Neural progenitor cell (in vitro differentiated cells): ENCODE measurements at regions not wholly inside any gene's neighbourhood (a gene's known extent, or its start where the extent isn't known, plus 50 kb on each side); places are given as distances from the start of the nearest gene placed in this dataset.

Source experiments
- DNase-seq: peaks from one replicate; pipeline ENCODE4 v3.0.0-alpha.2; 2016; ENCODE audit warnings: low spot score
- H2AFZ ChIP-seq: fragments of 200-600 bp; sonication (generic); replicated peaks from 2 replicates; pipeline ENCODE4 v1.6.1; 2016; ENCODE audit warnings: antibody characterized with exemption
- H3F3A ChIP-seq: fragments of 200-600 bp; sonication (generic); 2 replicates; pipeline ENCODE4 v1.6.1; 2016; ENCODE audit warnings: antibody characterized with exemption, low read depth
- H3K27ac ChIP-seq: fragments of 200-600 bp; sonication (generic); 2 replicates; pipeline ENCODE4 v1.5.1; 2016; ENCODE audit warnings: mild to moderate bottlenecking
- H3K27me3 ChIP-seq: fragments of 200-600 bp; sonication (generic); 2 replicates; pipeline ENCODE4 v1.6.1; 2016; ENCODE audit warnings: mild to moderate bottlenecking, moderate library complexity
- H3K36me3 ChIP-seq: fragments of 200-600 bp; sonication (generic); 2 replicates; pipeline ENCODE4 v1.5.1; 2016
- H3K4me1 ChIP-seq: fragments of 200-600 bp; sonication (generic); 2 replicates; pipeline ENCODE4 v1.6.1; 2016; ENCODE audit warnings: mixed run types
- H3K4me2 ChIP-seq: fragments of 200-600 bp; sonication (generic); 2 replicates; pipeline ENCODE4 v1.6.1; 2016
- H3K4me3 ChIP-seq: fragments of 200-600 bp; sonication (generic); 2 replicates; pipeline ENCODE4 v1.5.1; 2016
- H3K79me2 ChIP-seq: fragments of 200-600 bp; sonication (generic); 2 replicates; pipeline ENCODE4 v1.6.1; 2016; ENCODE audit warnings: low read depth
- H3K9ac ChIP-seq: fragments of 200-600 bp; sonication (generic); 2 replicates; pipeline ENCODE4 v1.6.1; 2016
- H3K9me3 ChIP-seq: fragments of 200-600 bp; sonication (generic); 2 replicates; pipeline ENCODE4 v1.5.1; 2016; ENCODE audit warnings: low read depth
- H4K20me1 ChIP-seq: fragments of 200-600 bp; sonication (generic); 2 replicates; pipeline ENCODE4 v1.6.1; 2016; ENCODE audit warnings: low read depth
- H3K27ac Mint-ChIP-seq: 3 replicates; pipeline ENCODE4 v1.8.0; 2021; ENCODE audit warnings: mixed read lengths
- H3K27me3 Mint-ChIP-seq: 2 replicates; pipeline ENCODE4 v1.8.0; 2022; ENCODE audit warnings: low read depth, mild to moderate bottlenecking, inconsistent platforms, moderate library complexity, mixed read lengths; ENCODE audit not compliant: insufficient read depth
- H3K36me3 Mint-ChIP-seq: 3 replicates; pipeline ENCODE4 v1.8.0; 2021; ENCODE audit warnings: mixed read lengths
- H3K4me1 Mint-ChIP-seq: 3 replicates; pipeline ENCODE4 v1.8.0; 2021; ENCODE audit warnings: mixed read lengths
- H3K4me3 Mint-ChIP-seq: 3 replicates; pipeline ENCODE4 v1.8.0; 2021; ENCODE audit warnings: mild to moderate bottlenecking, moderate library complexity, mixed read lengths
- H3K9me3 Mint-ChIP-seq: 3 replicates; pipeline ENCODE4 v1.8.0; 2020; ENCODE audit warnings: mixed read lengths
- CTCF ChIP-seq: fragments of 200-600 bp; sonication (generic); IDR thresholded peaks from 2 replicates; pipeline ENCODE4 v1.5.1; 2017; ENCODE audit warnings: antibody characterized with exemption, mild to moderate bottlenecking
- EZH2 ChIP-seq: fragments of 200-600 bp; sonication (generic); IDR thresholded peaks from 2 replicates; pipeline ENCODE4 v1.6.1; 2017; ENCODE audit warnings: antibody characterized with exemption, mild to moderate bottlenecking, moderate library complexity
- EZH2phosphoT487 ChIP-seq: fragments of 200-600 bp; sonication (generic); IDR thresholded peaks from 2 replicates; pipeline ENCODE4 v1.6.1; 2017; ENCODE audit warnings: antibody characterized with exemption

GRCh38 chr3:193837347-193837827 lies 244.4 kb downstream of the OPA1 start:
- Mint-ChIP-seq H3K4me1 (peaks cover 2% of the 10 kb centered on the region), H3K4me3 (no peak overlapping the region), H3K9me3 (peaks cover 4% of the 10 kb centered on the region), H3K36me3 (no peaks in the 10 kb centered on the region), H3K27ac (no peak overlapping the region), H3K27me3 (peaks cover 5% of the 10 kb centered on the region)
- H3K4me3 ChIP-seq = no peak overlapping the region
- H3F3A ChIP-seq = no peaks in the 10 kb centered on the region
- no peaks in the 10 kb centered on the region for H3K9me3 ChIP-seq
- no peak overlapping the region for H3K27ac ChIP-seq
- H3K4me1 ChIP-seq = no peaks in the 10 kb centered on the region
- H3K9ac ChIP-seq = no peak overlapping the region
- no peak overlapping the region for H2AFZ ChIP-seq
- TF ChIP-seq EZH2 (no peak), CTCF (no peak), EZH2phosphoT487 (no peak)
- no peaks in the 10 kb centered on the region for H3K36me3 ChIP-seq
- H3K4me2 ChIP-seq = no peak overlapping the region
- H4K20me1 ChIP-seq = no peaks in the 10 kb centered on the region
- H3K79me2 ChIP-seq = no peaks in the 10 kb centered on the region
- no peak for DNase-seq
- H3K27me3 ChIP-seq = no peaks in the 10 kb centered on the region

DNA sequence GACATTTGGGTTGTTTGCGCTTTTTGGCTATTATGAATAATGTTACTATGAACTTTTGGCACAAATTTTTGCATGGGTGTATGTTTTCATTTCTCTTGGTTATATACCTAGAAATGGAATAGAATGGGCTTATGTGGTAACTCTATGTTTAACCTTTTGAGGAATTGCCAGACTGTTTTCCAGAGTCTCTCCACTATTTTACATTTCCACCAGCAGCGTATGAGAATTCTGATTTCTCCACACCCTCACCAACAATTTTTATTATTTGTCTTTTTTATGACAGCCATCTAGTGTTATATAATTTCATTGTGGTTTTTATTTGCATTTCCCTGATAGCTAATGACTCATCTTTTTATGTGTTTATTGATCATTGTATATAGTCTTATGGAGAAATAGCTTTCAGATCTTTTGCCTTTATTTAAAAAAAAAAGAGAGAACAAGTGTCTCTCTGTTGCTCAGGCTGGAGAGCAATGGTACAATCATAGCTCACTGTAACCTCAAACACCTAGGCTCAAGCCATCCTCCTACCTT lies 247.2 kb downstream of the OPA1 start:
- no peak overlapping the region for H3K27ac ChIP-seq
- Mint-ChIP-seq H3K4me1 (peaks cover 9% of the 10 kb centered on the region), H3K9me3 (peaks cover 4% of the 10 kb centered on the region), H3K4me3 (no peak overlapping the region), H3K27me3 (peaks cover 8% of the 10 kb centered on the region), H3K36me3 (no peaks in the 10 kb centered on the region), H3K27ac (no peak overlapping the region)
- no peak for DNase-seq
- H3K9me3 ChIP-seq = no peaks in the 10 kb centered on the region
- H3K9ac ChIP-seq = no peak overlapping the region
- H2AFZ ChIP-seq = no peak overlapping the region
- H3F3A ChIP-seq = peaks cover 9% of the 10 kb centered on the region
- H3K27me3 ChIP-seq = no peaks in the 10 kb centered on the region
- no peaks in the 10 kb centered on the region for H4K20me1 ChIP-seq
- H3K36me3 ChIP-seq = no peaks in the 10 kb centered on the region
- H3K4me2 ChIP-seq = no peak overlapping the region
- H3K4me3 ChIP-seq = no peak overlapping the region
- TF ChIP-seq CTCF = no peak
- TF ChIP-seq EZH2phosphoT487 = no peak
- TF ChIP-seq EZH2 = no peak
- H3K79me2 ChIP-seq = no peaks in the 10 kb centered on the region
- peaks cover 11% of the 10 kb centered on the region for H3K4me1 ChIP-seq

DNA sequence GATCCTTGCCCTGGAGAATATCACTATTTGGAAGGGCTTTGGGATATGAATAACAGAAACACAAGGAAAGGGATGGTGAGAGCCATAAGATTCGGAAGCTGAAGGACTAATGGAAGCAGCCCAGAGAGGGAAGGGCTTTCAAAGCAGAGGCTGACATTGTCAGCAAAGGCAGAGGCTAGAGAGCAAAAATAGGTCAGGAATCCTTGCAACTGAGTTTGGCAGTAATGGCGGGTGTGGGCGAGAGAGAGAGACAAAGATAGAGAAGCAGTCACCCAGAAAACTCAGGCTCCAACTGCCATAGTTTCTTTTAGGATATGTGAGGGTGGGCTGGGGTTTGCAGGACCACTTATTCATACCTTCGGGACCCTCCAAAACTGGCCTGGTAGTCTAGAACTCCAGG lies 248.6 kb downstream of the OPA1 start:
- H3K27ac Mint-ChIP-seq = no peak overlapping the region

More for the DNA sequence above, 248.6 kb downstream of the OPA1 start:
- Histone ChIP-seq H2AFZ (no peak overlapping the region), H3K9ac (no peak overlapping the region), H3K4me1 (peaks cover 11% of the 10 kb centered on the region), H3K4me3 (no peak overlapping the region), H3K79me2 (no peaks in the 10 kb centered on the region), H3F3A (peaks cover 12% of the 10 kb centered on the region), H4K20me1 (no peaks in the 10 kb centered on the region), H3K36me3 (no peaks in the 10 kb centered on the region), H3K4me2 (no peak overlapping the region), H3K27me3 (no peaks in the 10 kb centered on the region), H3K27ac (no peak overlapping the region), H3K9me3 (no peaks in the 10 kb centered on the region)
- H3K27me3 Mint-ChIP-seq = peaks cover 13% of the 10 kb centered on the region
- no peak for DNase-seq
- H3K4me3 Mint-ChIP-seq = peak overlapping the region; percentile 58
- no peak for TF ChIP-seq CTCF
- TF ChIP-seq EZH2phosphoT487 = no peak
- TF ChIP-seq EZH2 = no peak
- peaks cover 11% of the 10 kb centered on the region for H3K4me1 Mint-ChIP-seq
- peaks cover 4% of the 10 kb centered on the region for H3K9me3 Mint-ChIP-seq
- no peaks in the 10 kb centered on the region for H3K36me3 Mint-ChIP-seq
